ENCODE measurements at regions not wholly inside any gene's neighbourhood (a gene's known extent, or its start where the extent isn't known, plus 50 kb on each side); places are given as distances from the start of the nearest gene placed in this dataset.

GRCh38 chr20:7257692-7258466, 490.4 kb downstream of the BMP2 start:
- DNase-seq (ENCODE audit: low spot score): no peak
- H3K4me1 ChIP-seq (ENCODE audit: control insufficient read depth in 4 of 4, insufficient read depth in 4 of 4, low read length in 3 of 4): peaks cover 2 to 31% (median 12%) of the 10 kb centered on the region in 4 donors
- H3K4me3 ChIP-seq (ENCODE audit: low read depth in 1 of 3, low read length in 3 of 3): peak overlapping the region; percentile 65 to 79 (median 70)
- TF ChIP-seq FOXA2 (IDR thresholded peaks at IDR 0.05) (peak; percentile 16), ZBTB33 (IDR thresholded peaks at IDR 0.05) (no peak), RXRA (IDR thresholded peaks at IDR 0.05) (peak; percentile 54 to 70), NR2F2 (IDR thresholded peaks at IDR 0.05) (no peak), CTCF (IDR thresholded peaks at IDR 0.05; ENCODE audit: low read depth, low read length, missing input control) (no peak), ATF3 (IDR thresholded peaks at IDR 0.05) (peak; percentile 59), RAD21 (IDR thresholded peaks at IDR 0.05) (peak; percentile 17 to 43), FOXA1 (IDR thresholded peaks at IDR 0.05) (peak; percentile 19), HNF4G (IDR thresholded peaks at IDR 0.05) (peak; percentile 86), MAX (IDR thresholded peaks at IDR 0.05) (peak; percentile 60), EGR1 (IDR thresholded peaks at IDR 0.05; ENCODE audit: low read depth in 2 of 2) (peak in 1 of 2 donors; percentile 17), YY1 (IDR thresholded peaks at IDR 0.05) (peak; percentile 82), SP1 (IDR thresholded peaks at IDR 0.05) (peak; percentile 89), JUND (IDR thresholded peaks at IDR 0.05) (peak; percentile 48 to 64), REST (IDR thresholded peaks at IDR 0.05) (peak; percentile 70), TAF1 (conservative IDR thresholded peaks at IDR 0.05) (peak; percentile 81), GABPA (IDR thresholded peaks at IDR 0.05 in 1 of 2, conservative IDR thresholded peaks at IDR 0.05 in 1 of 2) (no peak), HNF4A (conservative IDR thresholded peaks at IDR 0.05) (peak; percentile 93 to 94)
- peak overlapping the region; percentile 71 to 90 for H3K27ac ChIP-seq (ENCODE audit: low read depth in 1 of 2, low read length in 2 of 2)
- H3K36me3 ChIP-seq (ENCODE audit: control insufficient read depth in 4 of 4, insufficient read depth in 3 of 4, low read depth in 1 of 4, low read length in 3 of 4): no peaks in the 10 kb centered on the region
- WGBS: 27% methylated on average over 3 of the region's 3 CpGs
- no peaks in the 10 kb centered on the region for H3K9me3 ChIP-seq (ENCODE audit: control insufficient read depth in 4 of 4, low read length in 3 of 4)
- H3K27me3 ChIP-seq (ENCODE audit: control insufficient read depth in 4 of 4, insufficient read depth in 4 of 4, low read length in 3 of 4): no peaks in the 10 kb centered on the region
- H3K9ac ChIP-seq (ENCODE audit: low read depth in 1 of 2, low read length in 2 of 2): peak overlapping the region; percentile 86 to 90

Data from liver (tissue), 8 donors.